H9 (cell line): ENCODE measurements at regions not wholly inside any gene's neighbourhood (a gene's known extent, or its start where the extent isn't known, plus 50 kb on each side); places are given as distances from the start of the nearest gene placed in this dataset.

Experiments
- DNase-seq: peaks from one replicate; pipeline ENCODE4 v3.0.0-alpha.2; 2017
- H2AFZ ChIP-seq: one replicate; pipeline ENCODE4 v1.6.1; 2013; ENCODE audit warnings: mild to moderate bottlenecking, low read length, control low read depth, moderate library complexity
- H2AK5ac ChIP-seq: 2 replicates; pipeline ENCODE4 v1.6.1; 2013; ENCODE audit warnings: low read length, control low read depth, mixed read lengths; ENCODE audit not compliant: insufficient read length
- H2BK120ac ChIP-seq: one replicate; pipeline ENCODE4 v1.6.1; 2013; ENCODE audit warnings: low read depth, mild to moderate bottlenecking, low read length, control low read depth, inconsistent platforms; ENCODE audit not compliant: poor library complexity, severe bottlenecking
- H2BK12ac ChIP-seq: 2 replicates; pipeline ENCODE4 v1.6.1; 2013; ENCODE audit warnings: low read length, control low read depth, mixed read lengths, low read depth; ENCODE audit not compliant: insufficient read length
- H2BK15ac ChIP-seq: 2 replicates; pipeline ENCODE4 v1.6.1; 2013; ENCODE audit warnings: low read depth, low read length, control low read depth
- H2BK20ac ChIP-seq: one replicate; pipeline ENCODE4 v1.6.1; 2013; ENCODE audit warnings: low read depth, mild to moderate bottlenecking, low read length, control low read depth, inconsistent platforms; ENCODE audit not compliant: poor library complexity, severe bottlenecking
- H2BK5ac ChIP-seq: 2 replicates; pipeline ENCODE4 v1.6.1; 2013; ENCODE audit warnings: low read length, control low read depth, mixed read lengths; ENCODE audit not compliant: insufficient read length
- H3K14ac ChIP-seq: 2 replicates; pipeline ENCODE4 v1.6.1; 2013; ENCODE audit warnings: low read length, control low read depth; ENCODE audit not compliant: insufficient read depth
- H3K18ac ChIP-seq: 2 replicates; pipeline ENCODE4 v1.6.1; 2013; ENCODE audit warnings: low read depth, mild to moderate bottlenecking, mixed read lengths, low read length, control low read depth; ENCODE audit not compliant: insufficient read length
- H3K23ac ChIP-seq: 2 replicates; pipeline ENCODE4 v1.6.1; 2013; ENCODE audit warnings: low read length, control low read depth, mixed read lengths, low read depth; ENCODE audit not compliant: insufficient read length
- H3K23me2 ChIP-seq: 2 replicates; pipeline ENCODE4 v1.6.1; 2013; ENCODE audit warnings: low read depth, mild to moderate bottlenecking, mixed read lengths, low read length, control low read depth; ENCODE audit not compliant: insufficient read length, poor library complexity, severe bottlenecking
- H3K27ac ChIP-seq: 2 replicates; pipeline ENCODE4 v1.5.1; 2013; ENCODE audit warnings: low read length, control low read depth, mixed read lengths, low read depth; ENCODE audit not compliant: insufficient read length
- H3K27me3 ChIP-seq: 2 replicates; pipeline ENCODE4 v1.6.1; 2013; ENCODE audit warnings: low read length, control low read depth, inconsistent platforms; ENCODE audit not compliant: insufficient read depth
- H3K4ac ChIP-seq: 2 replicates; pipeline ENCODE4 v1.6.1; 2013; ENCODE audit warnings: low read depth, mild to moderate bottlenecking, control low read depth, inconsistent platforms, low read length, moderate library complexity
- H3K4me1 ChIP-seq: 2 replicates; pipeline ENCODE4 v1.6.1; 2013; ENCODE audit warnings: low read length, control low read depth, inconsistent platforms; ENCODE audit not compliant: insufficient read depth
- H3K4me2 ChIP-seq: 2 replicates; pipeline ENCODE4 v1.6.1; 2013; ENCODE audit warnings: low read length, control low read depth, mixed read lengths; ENCODE audit not compliant: insufficient read length, insufficient read depth
- H3K56ac ChIP-seq: 2 replicates; pipeline ENCODE4 v1.6.1; 2013; ENCODE audit warnings: low read depth, mild to moderate bottlenecking, mixed read lengths, low read length, control low read depth; ENCODE audit not compliant: insufficient read length
- H3K79me1 ChIP-seq: 2 replicates; pipeline ENCODE4 v1.6.1; 2013; ENCODE audit warnings: low read depth, mild to moderate bottlenecking, moderate library complexity, low read length, control low read depth, inconsistent platforms; ENCODE audit not compliant: insufficient read depth, poor library complexity, severe bottlenecking
- H3K79me2 ChIP-seq: 2 replicates; pipeline ENCODE4 v1.6.1; 2013; ENCODE audit warnings: low read length, control low read depth, inconsistent platforms; ENCODE audit not compliant: insufficient read depth
- H3K9ac ChIP-seq: 2 replicates; pipeline ENCODE4 v1.6.1; 2013; ENCODE audit warnings: low read length, control low read depth, mixed read lengths; ENCODE audit not compliant: insufficient read length; ENCODE audit errors: extremely low read depth
- H3K9me3 ChIP-seq: one replicate; pipeline ENCODE4 v1.6.1; 2013; ENCODE audit warnings: low read depth, low read length, inconsistent platforms; ENCODE audit not compliant: control insufficient read depth
- H3T11ph ChIP-seq: one replicate; pipeline ENCODE4 v1.6.1; 2013; ENCODE audit warnings: mild to moderate bottlenecking, low read length, control low read depth, inconsistent platforms
- H4K20me1 ChIP-seq: one replicate; pipeline ENCODE4 v1.6.1; 2013; ENCODE audit not compliant: control insufficient read depth, insufficient read length, insufficient read depth
- H4K5ac ChIP-seq: 2 replicates; pipeline ENCODE4 v1.6.1; 2013; ENCODE audit warnings: low read depth, mild to moderate bottlenecking, mixed read lengths, low read length, control low read depth; ENCODE audit not compliant: insufficient read length
- H4K8ac ChIP-seq: replicated peaks from 2 replicates; pipeline ENCODE4 v1.6.1; 2013; ENCODE audit warnings: low read length, control low read depth, mixed read lengths, low read depth; ENCODE audit not compliant: insufficient read length
- H4K91ac ChIP-seq: 2 replicates; pipeline ENCODE4 v1.6.1; 2013; ENCODE audit warnings: low read depth, mild to moderate bottlenecking, moderate library complexity, mixed read lengths, low read length, control low read depth; ENCODE audit not compliant: insufficient read length
- H3K27ac Mint-ChIP-seq, 3 experiments: 2 replicates in 2 of 3; 3 replicates in 1 of 3; pipeline ENCODE4 v1.8.0; 2020 to 2021; ENCODE audit warnings: mixed read lengths in 3 of 3, mild to moderate bottlenecking in 1 of 3, moderate library complexity in 1 of 3
- H3K27me3 Mint-ChIP-seq: 2 replicates; pipeline ENCODE4 v1.8.0; 2021; ENCODE audit warnings: low read depth, mild to moderate bottlenecking, moderate library complexity, mixed read lengths
- H3K36me3 Mint-ChIP-seq, 3 experiments: 2 replicates in 2 of 3; 3 replicates in 1 of 3; pipeline ENCODE4 v1.8.0; 2020 to 2021; ENCODE audit warnings: low read depth in 3 of 3, mixed read lengths in 3 of 3; ENCODE audit not compliant: insufficient read depth in 1 of 3
- H3K4me1 Mint-ChIP-seq, 2 experiments: 2 replicates each; pipeline ENCODE4 v1.8.0; 2020; ENCODE audit warnings: mixed read lengths in 2 of 2
- H3K4me3 Mint-ChIP-seq, 2 experiments: 2 replicates in 1 of 2; 3 replicates in 1 of 2; pipeline ENCODE4 v1.8.0; 2020 to 2021; ENCODE audit warnings: mild to moderate bottlenecking in 2 of 2, mixed read lengths in 2 of 2, moderate library complexity in 1 of 2
- H3K9me3 Mint-ChIP-seq, 2 experiments: 2 replicates in 1 of 2; 3 replicates in 1 of 2; pipeline ENCODE4 v1.8.0; 2020; ENCODE audit warnings: mild to moderate bottlenecking in 2 of 2, mixed read lengths in 2 of 2, moderate library complexity in 1 of 2
- CTCF ChIP-seq: fragments of 200-600 bp; sonication (generic); conservative IDR thresholded peaks from 3 replicates; pipeline ENCODE4 v1.8.0; 2021; ENCODE audit warnings: antibody characterized with exemption, mild to moderate bottlenecking
- WGBS: extraction: QIAGEN DNeasy Blood & Tissue Kit; methylation state at CpG from one replicate; pipeline ENCODE4 v1.1.7; 2013; ENCODE audit warnings: missing lambda C conversion rate, low lambda C conversion rate, mixed read lengths; ENCODE audit not compliant: insufficient read length; ENCODE audit errors: extremely low coverage; 5-methylcytosine and 5-hydroxymethylcytosine counted together

GRCh38 chr6:28766426-28766825 lies 157.4 kb downstream of the TRIM27 start:
- H3K9me3 Mint-ChIP-seq = peaks cover 0 to 16% of the 10 kb centered on the region in 2 experiments; a peak in 3 of 5 replicates
- no peak overlapping the region for H2AFZ ChIP-seq
- H2BK15ac ChIP-seq = no peak overlapping the region
- no peak overlapping the region for H3K14ac ChIP-seq
- WGBS = no CpG with 5 or more reads among the region's 5 CpGs
- TF ChIP-seq CTCF = no peak
- peaks cover 100% of the 10 kb centered on the region for H3K27me3 Mint-ChIP-seq
- no peak overlapping the region for H3T11ph ChIP-seq
- no peak overlapping the region for H3K23ac ChIP-seq
- peaks cover 78% of the 10 kb centered on the region for H3K27me3 ChIP-seq
- no peaks in the 10 kb centered on the region for H3K23me2 ChIP-seq
- no peak overlapping the region for H3K27ac Mint-ChIP-seq
- H3K56ac ChIP-seq = no peak overlapping the region
- no peaks in the 10 kb centered on the region for H3K79me2 ChIP-seq
- no peak overlapping the region for H3K4ac ChIP-seq
- H4K20me1 ChIP-seq = no peaks in the 10 kb centered on the region
- no peak overlapping the region for H2AK5ac ChIP-seq
- H3K27ac ChIP-seq = no peak overlapping the region
- H3K4me1 Mint-ChIP-seq = peaks cover 51 to 57% of the 10 kb centered on the region in 2 experiments
- no peaks in the 10 kb centered on the region; the same call in 1 of the 2 replicates for H3K4me1 ChIP-seq
- no peaks in the 10 kb centered on the region for H3K36me3 Mint-ChIP-seq
- H3K4me3 Mint-ChIP-seq = peak overlapping the region; percentile 48 to 74
- no peaks in the 10 kb centered on the region for H3K79me1 ChIP-seq
- no peak overlapping the region for H2BK12ac ChIP-seq
- no peak overlapping the region for H3K18ac ChIP-seq
- H4K5ac ChIP-seq = no peak overlapping the region
- no peak overlapping the region for H2BK20ac ChIP-seq
- peak overlapping the region; percentile 83 for H3K4me2 ChIP-seq
- no peak overlapping the region for H2BK5ac ChIP-seq
- H2BK120ac ChIP-seq = no peak overlapping the region
- H3K9me3 ChIP-seq = no peaks in the 10 kb centered on the region
- H4K91ac ChIP-seq = no peak overlapping the region
- H4K8ac ChIP-seq = no peak overlapping the region
- DNase-seq = peak; percentile 36
- no peak overlapping the region for H3K9ac ChIP-seq
